Nephron (organoid): ENCODE measurements at regions not wholly inside any gene's neighbourhood (a gene's known extent, or its start where the extent isn't known, plus 50 kb on each side); places are given as distances from the start of the nearest gene placed in this dataset.

Experiments
- H3K27ac Mint-ChIP-seq, 3 experiments: 2 replicates each; pipeline ENCODE4 v1.8.0; 2020; ENCODE audit warnings: mixed read lengths in 3 of 3, mild to moderate bottlenecking in 2 of 3, moderate library complexity in 1 of 3
- H3K27me3 Mint-ChIP-seq: 2 replicates; pipeline ENCODE4 v1.8.0; 2021; ENCODE audit warnings: low read depth, mild to moderate bottlenecking, moderate library complexity, mixed read lengths
- H3K36me3 Mint-ChIP-seq: 2 replicates; pipeline ENCODE4 v1.8.0; 2020; ENCODE audit warnings: low read depth, mixed read lengths
- H3K4me1 Mint-ChIP-seq: 2 replicates; pipeline ENCODE4 v1.8.0; 2020; ENCODE audit warnings: mixed read lengths
- H3K4me3 Mint-ChIP-seq, 3 experiments: 2 replicates each; pipeline ENCODE4 v1.8.0; 2020; ENCODE audit warnings: mild to moderate bottlenecking in 3 of 3, mixed read lengths in 3 of 3, moderate library complexity in 2 of 3
- H3K9me3 Mint-ChIP-seq: 2 replicates; pipeline ENCODE4 v1.8.0; 2020; ENCODE audit warnings: mixed read lengths
- CTCF ChIP-seq, 3 experiments: fragments of 200-600 bp; sonication (generic); IDR thresholded peaks; one replicate each; pipeline ENCODE4 v1.5.0; 2021; ENCODE audit warnings: antibody characterized with exemption in 3 of 3; ENCODE audit not compliant: unreplicated experiment in 3 of 3

GRCh38 chr5:87551911-87552310 is 139.2 kb upstream of the CCNH start:
- no peaks in the 10 kb centered on the region for H3K27me3 Mint-ChIP-seq
- TF ChIP-seq CTCF (IDR thresholded peaks at IDR 0.05; ENCODE audit: unreplicated experiment in 3 of 3): no peak
- no peak overlapping the region for H3K4me3 Mint-ChIP-seq
- H3K36me3 Mint-ChIP-seq: no peaks in the 10 kb centered on the region
- H3K4me1 Mint-ChIP-seq: no peaks in the 10 kb centered on the region
- peaks cover 5% of the 10 kb centered on the region for H3K9me3 Mint-ChIP-seq
- H3K27ac Mint-ChIP-seq: peak overlapping the region in 1 of 3 experiments; percentile 31

- Mint-ChIP-seq H3K27me3 (no peaks in the 10 kb centered on the region), H3K4me1 (peaks cover 42% of the 10 kb centered on the region), H3K27ac (peak overlapping the region in 1 of 3 experiments; percentile 39), H3K36me3 (no peaks in the 10 kb centered on the region), H3K4me3 (no peak overlapping the region), H3K9me3 (no peaks in the 10 kb centered on the region)
- no peak for TF ChIP-seq CTCF (IDR thresholded peaks at IDR 0.05; ENCODE audit: unreplicated experiment in 3 of 3)
Observed at GRCh38 chr5:87541676-87542075, 128.9 kb upstream of the CCNH start.

- no peaks in the 10 kb centered on the region for H3K27me3 Mint-ChIP-seq
- no peak overlapping the region for H3K4me3 Mint-ChIP-seq
- no peaks in the 10 kb centered on the region for H3K9me3 Mint-ChIP-seq
- H3K27ac Mint-ChIP-seq: peak overlapping the region in 2 of 3 experiments; percentile 39 to 45
- no peaks in the 10 kb centered on the region for H3K36me3 Mint-ChIP-seq
- H3K4me1 Mint-ChIP-seq: peaks cover 43% of the 10 kb centered on the region
- TF ChIP-seq CTCF (IDR thresholded peaks at IDR 0.05; ENCODE audit: unreplicated experiment in 3 of 3): peak in 2 of 3 experiments; percentile 25 to 26
Observed at GRCh38 chr5:87541033-87541432, 128.3 kb upstream of the CCNH start.

- H3K9me3 Mint-ChIP-seq: no peaks in the 10 kb centered on the region
- peaks cover 40% of the 10 kb centered on the region for H3K4me1 Mint-ChIP-seq
- TF ChIP-seq CTCF (IDR thresholded peaks at IDR 0.05; ENCODE audit: unreplicated experiment in 3 of 3): no peak
- H3K27me3 Mint-ChIP-seq: no peaks in the 10 kb centered on the region
- H3K4me3 Mint-ChIP-seq: no peak overlapping the region
- H3K36me3 Mint-ChIP-seq: no peaks in the 10 kb centered on the region
- no peak overlapping the region for H3K27ac Mint-ChIP-seq
Observed at GRCh38 chr5:87539839-87540238, 127.1 kb upstream of the CCNH start.

- H3K27ac Mint-ChIP-seq: no peak overlapping the region
- H3K9me3 Mint-ChIP-seq: no peaks in the 10 kb centered on the region
- H3K27me3 Mint-ChIP-seq: no peaks in the 10 kb centered on the region
- H3K4me1 Mint-ChIP-seq: peaks cover 21% of the 10 kb centered on the region
- TF ChIP-seq CTCF (IDR thresholded peaks at IDR 0.05; ENCODE audit: unreplicated experiment in 3 of 3): no peak
- H3K36me3 Mint-ChIP-seq: no peaks in the 10 kb centered on the region
- no peak overlapping the region for H3K4me3 Mint-ChIP-seq
Observed at GRCh38 chr5:87536365-87536764, 123.6 kb upstream of the CCNH start.

GRCh38 chr5:87535706-87536105 is 123.0 kb upstream of the CCNH start:
- no peaks in the 10 kb centered on the region for H3K27me3 Mint-ChIP-seq
- peaks cover 14% of the 10 kb centered on the region for H3K4me1 Mint-ChIP-seq
- H3K4me3 Mint-ChIP-seq: no peak overlapping the region
- H3K36me3 Mint-ChIP-seq: no peaks in the 10 kb centered on the region
- no peaks in the 10 kb centered on the region for H3K9me3 Mint-ChIP-seq
- no peak overlapping the region for H3K27ac Mint-ChIP-seq
- TF ChIP-seq CTCF (IDR thresholded peaks at IDR 0.05; ENCODE audit: unreplicated experiment in 3 of 3): no peak
